ENCODE measurements at regions not wholly inside any gene's neighbourhood (a gene's known extent, or its start where the extent isn't known, plus 50 kb on each side); places are given as distances from the start of the nearest gene placed in this dataset.
"Not testable (repeated sequence)": the region's sequence is repeated elsewhere in the genome, so short reads cannot be mapped to it uniquely, and the experiment has no call there.

DNA sequence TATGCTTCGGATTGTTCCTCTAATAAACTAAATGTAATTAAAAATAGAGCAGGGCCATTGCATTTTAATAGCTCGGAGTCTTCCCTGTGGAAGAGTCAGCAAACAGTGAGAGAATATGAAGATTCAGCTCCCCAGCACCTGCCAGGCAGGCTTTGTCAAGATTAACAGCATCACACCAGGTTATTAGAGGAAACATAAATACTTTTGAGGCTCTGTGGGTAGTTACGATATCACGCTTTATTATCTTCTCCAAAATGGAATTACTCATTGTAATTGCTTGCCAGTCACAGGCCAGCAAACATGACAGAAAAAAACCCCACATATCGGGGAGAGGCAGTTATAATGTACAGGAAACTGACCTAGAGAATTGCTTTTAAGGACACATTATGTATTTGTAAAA, 303.9 kb downstream of the CPS1 start:
- Histone ChIP-seq H3K36me3 (ENCODE audit: control insufficient read depth, insufficient read depth, low read length) (no peaks in the 10 kb centered on the region), H3K27me3 (ENCODE audit: control insufficient read depth, insufficient read depth, low read length) (no peaks in the 10 kb centered on the region), H3K4me1 (ENCODE audit: control insufficient read depth, insufficient read depth, low read length) (no peaks in the 10 kb centered on the region), H3K4me3 (ENCODE audit: low read length) (no peak overlapping the region), H3K27ac (ENCODE audit: low read length) (no peak overlapping the region), H3K9me3 (ENCODE audit: control insufficient read depth, low read depth, low read length) (no peaks in the 10 kb centered on the region)
- DNase-seq = no peak
- WGBS (ENCODE audit: insufficient coverage, low lambda C conversion rate) = no CpG with 5 or more reads among the region's 5 CpGs

DNA sequence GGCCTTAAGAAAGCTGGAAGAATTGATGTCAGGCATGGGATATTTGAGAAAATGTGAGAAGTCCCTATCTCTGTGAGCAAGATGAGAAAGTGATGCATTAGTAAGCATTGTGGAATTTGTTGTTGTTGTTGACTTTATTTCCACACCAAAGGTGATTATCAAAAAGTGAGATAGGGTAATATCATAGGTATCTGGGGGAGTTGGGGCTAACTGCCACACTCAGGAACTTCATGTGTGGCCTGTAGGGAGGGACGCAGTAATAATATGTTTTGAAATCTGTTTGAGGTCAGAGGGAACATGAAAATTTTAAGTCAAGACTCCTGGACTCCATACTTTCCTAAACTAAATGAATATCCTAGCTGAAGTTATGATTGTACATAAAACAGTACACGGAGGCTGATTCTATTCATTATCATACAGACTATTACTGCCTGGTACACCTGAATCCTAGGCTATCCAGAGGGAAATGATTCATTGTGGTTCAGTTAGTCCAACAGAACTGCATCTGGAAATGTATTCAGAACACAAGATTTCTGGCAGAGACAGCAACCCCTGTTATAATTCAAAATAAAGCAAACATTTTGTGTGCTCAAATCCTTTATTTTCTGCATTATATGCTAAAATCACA, 304.8 kb downstream of the CPS1 start:
- Histone ChIP-seq H3K27ac (ENCODE audit: low read length) (no peak overlapping the region), H3K36me3 (ENCODE audit: control insufficient read depth, insufficient read depth, low read length) (no peaks in the 10 kb centered on the region), H3K27me3 (ENCODE audit: control insufficient read depth, insufficient read depth, low read length) (no peaks in the 10 kb centered on the region), H3K9me3 (ENCODE audit: control insufficient read depth, low read depth, low read length) (no peaks in the 10 kb centered on the region), H3K4me1 (ENCODE audit: control insufficient read depth, insufficient read depth, low read length) (no peaks in the 10 kb centered on the region), H3K4me3 (ENCODE audit: low read length) (no peak overlapping the region)
- no peak for DNase-seq
- no CpG with 5 or more reads among the region's 2 CpGs for WGBS (ENCODE audit: insufficient coverage, low lambda C conversion rate)

DNA sequence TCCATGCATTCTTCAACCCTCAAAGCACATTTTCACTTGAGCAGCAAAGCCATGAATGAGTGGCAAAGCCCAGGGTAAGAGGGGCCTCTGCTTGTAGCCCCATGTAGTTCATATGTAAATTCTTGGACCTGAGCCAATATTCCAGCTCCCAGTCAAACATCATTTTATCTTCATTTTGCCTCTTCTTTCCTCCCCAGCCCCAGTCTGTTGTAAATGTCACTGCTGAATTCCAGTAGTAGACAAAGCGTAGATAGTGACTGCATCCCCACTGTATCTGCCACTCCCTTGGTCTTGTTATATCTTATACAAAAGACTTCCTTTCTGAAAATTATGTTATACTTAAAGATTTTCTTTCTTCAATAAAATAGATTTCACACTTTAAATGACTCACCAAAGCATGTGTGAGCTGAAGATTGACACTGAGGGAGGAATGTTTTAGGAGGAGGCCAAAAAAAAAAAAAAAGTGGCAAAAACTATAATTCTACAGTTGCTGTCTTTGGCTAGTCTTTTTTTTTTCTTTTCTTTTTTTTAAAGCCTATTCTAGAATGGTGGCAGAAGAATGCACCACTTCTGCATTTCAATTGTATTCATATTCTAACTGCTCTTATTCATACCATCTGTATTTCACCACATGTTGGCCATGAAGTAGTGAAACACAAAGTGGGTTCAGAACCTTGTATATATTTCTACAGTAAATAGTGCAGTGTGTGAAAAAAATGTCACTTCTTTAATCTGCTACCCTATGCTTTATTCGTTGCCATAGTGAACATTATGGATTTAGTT, 306.1 kb downstream of the CPS1 start:
- WGBS (ENCODE audit: insufficient coverage, low lambda C conversion rate) = no CpG with 5 or more reads among the region's 2 CpGs
- no peaks in the 10 kb centered on the region for H3K4me1 ChIP-seq (ENCODE audit: control insufficient read depth, insufficient read depth, low read length)
- H3K36me3 ChIP-seq (ENCODE audit: control insufficient read depth, insufficient read depth, low read length) = no peaks in the 10 kb centered on the region

DNA sequence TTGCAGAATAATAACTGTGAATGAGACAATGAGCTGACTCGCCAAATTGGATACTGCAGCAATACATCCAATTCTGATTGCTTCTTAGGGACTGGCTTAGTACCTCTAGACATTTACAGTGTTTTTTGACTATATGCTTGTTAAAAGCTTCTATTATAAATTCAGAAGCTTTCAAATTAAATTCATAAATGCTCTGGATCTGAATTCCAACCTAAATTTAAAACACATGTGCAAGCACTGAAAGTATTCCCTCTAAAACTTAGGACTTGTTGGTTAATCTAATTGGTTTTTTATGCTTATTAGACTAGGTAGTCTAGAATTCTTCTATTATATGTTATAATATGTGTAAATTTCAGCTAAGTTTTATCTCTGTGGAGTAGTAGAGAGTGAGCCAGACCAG, 306.9 kb downstream of the CPS1 start:
- no peaks in the 10 kb centered on the region for H3K9me3 ChIP-seq (ENCODE audit: control insufficient read depth, low read depth, low read length)
- no peaks in the 10 kb centered on the region for H3K4me1 ChIP-seq (ENCODE audit: control insufficient read depth, insufficient read depth, low read length)
- no peak overlapping the region for H3K4me3 ChIP-seq (ENCODE audit: low read length)
- H3K27ac ChIP-seq (ENCODE audit: low read length) = no peak overlapping the region
- no peak for DNase-seq
- no CpG with 5 or more reads among the region's 1 CpG for WGBS (ENCODE audit: insufficient coverage, low lambda C conversion rate)
- no peaks in the 10 kb centered on the region for H3K27me3 ChIP-seq (ENCODE audit: control insufficient read depth, insufficient read depth, low read length)
- H3K36me3 ChIP-seq (ENCODE audit: control insufficient read depth, insufficient read depth, low read length) = no peaks in the 10 kb centered on the region

More for the DNA sequence above, 306.1 kb downstream of the CPS1 start:
- Histone ChIP-seq H3K9me3 (ENCODE audit: control insufficient read depth, low read depth, low read length) (no peaks in the 10 kb centered on the region), H3K4me3 (ENCODE audit: low read length) (no peak overlapping the region), H3K27ac (ENCODE audit: low read length) (no peak overlapping the region), H3K27me3 (ENCODE audit: control insufficient read depth, insufficient read depth, low read length) (no peaks in the 10 kb centered on the region)
- no peak for DNase-seq

DNA sequence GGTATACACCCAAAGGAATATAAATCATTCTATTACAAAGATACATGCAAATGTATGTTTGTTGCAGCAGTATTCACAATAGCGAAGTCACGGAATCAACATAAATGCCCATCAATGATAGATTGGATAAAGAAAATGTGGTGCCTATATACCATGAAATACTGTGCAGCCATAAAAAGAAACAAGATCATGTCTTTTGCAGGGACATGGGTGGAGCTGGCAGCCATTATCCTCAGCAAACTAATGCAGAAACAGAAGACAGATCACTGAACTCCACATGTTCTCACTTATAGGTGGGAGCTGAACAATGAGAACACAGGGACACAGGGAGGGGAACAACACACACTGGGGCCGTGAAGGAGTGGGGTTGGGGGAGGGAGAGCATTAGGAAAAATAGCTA, 315.2 kb downstream of the CPS1 start:
- H3K4me1 ChIP-seq (ENCODE audit: control insufficient read depth, insufficient read depth, low read length); H3K9me3 ChIP-seq (ENCODE audit: control insufficient read depth, low read depth, low read length); DNase-seq; H3K27ac ChIP-seq (ENCODE audit: low read length); H3K27me3 ChIP-seq (ENCODE audit: control insufficient read depth, insufficient read depth, low read length); H3K36me3 ChIP-seq (ENCODE audit: control insufficient read depth, insufficient read depth, low read length); H3K4me3 ChIP-seq (ENCODE audit: low read length): not testable (repeated sequence)
- 93% methylated on average over 2 of the region's 3 CpGs for WGBS (ENCODE audit: insufficient coverage, low lambda C conversion rate)

DNA sequence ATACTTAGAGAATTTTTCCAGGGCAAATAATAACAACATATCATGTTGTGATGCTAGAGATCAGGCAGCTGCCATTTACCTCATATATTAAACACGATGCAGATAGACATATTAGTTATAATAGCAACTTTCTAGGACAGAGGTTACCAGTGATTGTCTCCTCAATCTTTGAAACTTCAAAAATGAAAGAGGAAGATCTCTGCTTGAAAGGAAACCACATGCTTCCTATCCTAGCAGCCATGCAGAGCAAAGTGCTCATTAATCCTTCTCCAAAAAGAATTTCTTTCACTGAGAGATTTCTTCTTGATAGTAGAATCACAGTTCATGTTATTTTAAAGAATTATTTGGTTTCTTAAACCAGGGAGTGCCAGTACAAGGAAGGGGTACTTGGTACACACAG, 317.2 kb downstream of the CPS1 start:
- H3K4me1 ChIP-seq (ENCODE audit: control insufficient read depth, insufficient read depth, low read length) = no peaks in the 10 kb centered on the region
- no peaks in the 10 kb centered on the region for H3K36me3 ChIP-seq (ENCODE audit: control insufficient read depth, insufficient read depth, low read length)
- DNase-seq = no peak
- no CpG with 5 or more reads among the region's 1 CpG for WGBS (ENCODE audit: insufficient coverage, low lambda C conversion rate)
- H3K9me3 ChIP-seq (ENCODE audit: control insufficient read depth, low read depth, low read length) = no peaks in the 10 kb centered on the region
- no peak overlapping the region for H3K27ac ChIP-seq (ENCODE audit: low read length)
- no peaks in the 10 kb centered on the region for H3K27me3 ChIP-seq (ENCODE audit: control insufficient read depth, insufficient read depth, low read length)
- H3K4me3 ChIP-seq (ENCODE audit: low read length) = no peak overlapping the region

DNA sequence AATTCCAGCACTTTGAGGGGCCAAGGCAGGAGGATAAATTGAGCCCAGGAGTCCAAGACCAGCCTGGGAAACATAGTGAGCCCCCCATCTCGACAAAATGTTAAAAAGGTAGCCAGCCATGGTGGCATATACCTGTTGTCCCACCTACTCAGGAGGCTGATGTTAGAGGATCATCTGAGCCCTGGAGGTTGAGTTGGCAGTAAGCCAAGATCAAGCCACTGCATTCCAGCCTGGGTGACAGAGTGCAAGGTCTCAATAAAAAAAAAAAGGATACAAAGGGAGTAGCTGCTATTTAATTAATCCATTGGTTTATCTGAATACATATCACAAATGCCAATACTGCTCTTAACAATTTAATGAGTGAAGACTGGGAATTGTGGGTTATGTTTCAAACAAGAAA, 327.8 kb downstream of the CPS1 start:
- Histone ChIP-seq H3K27me3 (ENCODE audit: control insufficient read depth, insufficient read depth, low read length) (no peaks in the 10 kb centered on the region), H3K27ac (ENCODE audit: low read length) (no peak overlapping the region), H3K9me3 (ENCODE audit: control insufficient read depth, low read depth, low read length) (no peaks in the 10 kb centered on the region), H3K36me3 (ENCODE audit: control insufficient read depth, insufficient read depth, low read length) (no peaks in the 10 kb centered on the region), H3K4me1 (ENCODE audit: control insufficient read depth, insufficient read depth, low read length) (no peaks in the 10 kb centered on the region), H3K4me3 (ENCODE audit: low read length) (no peak overlapping the region)
- DNase-seq = no peak
- WGBS (ENCODE audit: insufficient coverage, low lambda C conversion rate) = no CpG with 5 or more reads among the region's 1 CpG

DNA sequence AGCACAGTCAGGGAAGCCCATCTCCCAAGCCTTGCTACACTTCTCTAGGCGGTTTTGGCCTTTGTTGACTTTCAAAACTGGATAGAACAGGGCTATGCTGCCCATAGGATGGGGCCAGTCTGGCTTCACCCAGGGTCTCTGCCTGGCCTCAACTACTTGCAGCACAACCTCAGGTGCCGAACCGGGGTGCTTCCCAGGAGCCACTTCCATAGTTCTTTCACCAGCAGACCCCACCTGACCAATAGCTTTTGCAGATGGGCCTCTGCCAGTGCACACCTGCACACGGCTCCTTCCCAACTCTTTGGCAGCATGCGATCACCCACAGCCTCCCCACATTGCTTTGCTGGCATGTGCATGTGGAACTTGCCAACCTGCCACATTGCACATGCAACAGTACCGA, 331.6 kb downstream of the CPS1 start:
- Histone ChIP-seq H3K4me3 (ENCODE audit: low read length) (no peak overlapping the region), H3K9me3 (ENCODE audit: control insufficient read depth, low read depth, low read length) (no peaks in the 10 kb centered on the region), H3K27me3 (ENCODE audit: control insufficient read depth, insufficient read depth, low read length) (no peaks in the 10 kb centered on the region), H3K4me1 (ENCODE audit: control insufficient read depth, insufficient read depth, low read length) (no peaks in the 10 kb centered on the region), H3K36me3 (ENCODE audit: control insufficient read depth, insufficient read depth, low read length) (no peaks in the 10 kb centered on the region), H3K27ac (ENCODE audit: low read length) (no peak overlapping the region)
- no CpG with 5 or more reads among the region's 6 CpGs for WGBS (ENCODE audit: insufficient coverage, low lambda C conversion rate)
- no peak for DNase-seq

DNA sequence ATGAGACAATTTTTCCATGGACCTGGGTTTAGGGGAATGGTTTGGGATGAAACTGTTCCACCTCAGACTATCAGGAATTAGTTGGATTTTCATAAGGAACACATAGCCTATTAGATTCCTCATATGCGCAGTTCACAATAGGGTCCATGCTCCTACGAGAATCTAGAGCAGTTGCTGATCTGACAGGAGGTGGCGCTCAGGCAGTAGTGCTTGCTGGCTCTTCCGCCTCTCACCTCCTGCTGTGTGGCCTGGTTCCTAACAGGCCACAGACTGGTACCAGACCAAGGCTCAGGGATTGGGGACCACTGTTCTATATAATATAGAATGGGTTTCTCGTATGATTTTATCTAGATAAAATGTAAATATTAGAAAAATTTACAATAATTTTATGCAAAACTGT, 338.7 kb downstream of the CPS1 start:
- no CpG with 5 or more reads among the region's 5 CpGs for WGBS (ENCODE audit: insufficient coverage, low lambda C conversion rate)
- Histone ChIP-seq H3K27me3 (ENCODE audit: control insufficient read depth, insufficient read depth, low read length) (no peaks in the 10 kb centered on the region), H3K9me3 (ENCODE audit: control insufficient read depth, low read depth, low read length) (no peaks in the 10 kb centered on the region), H3K36me3 (ENCODE audit: control insufficient read depth, insufficient read depth, low read length) (no peaks in the 10 kb centered on the region), H3K4me1 (ENCODE audit: control insufficient read depth, insufficient read depth, low read length) (no peaks in the 10 kb centered on the region), H3K4me3 (ENCODE audit: low read length) (no peak overlapping the region), H3K27ac (ENCODE audit: low read length) (no peak overlapping the region)
- DNase-seq = no peak

DNA sequence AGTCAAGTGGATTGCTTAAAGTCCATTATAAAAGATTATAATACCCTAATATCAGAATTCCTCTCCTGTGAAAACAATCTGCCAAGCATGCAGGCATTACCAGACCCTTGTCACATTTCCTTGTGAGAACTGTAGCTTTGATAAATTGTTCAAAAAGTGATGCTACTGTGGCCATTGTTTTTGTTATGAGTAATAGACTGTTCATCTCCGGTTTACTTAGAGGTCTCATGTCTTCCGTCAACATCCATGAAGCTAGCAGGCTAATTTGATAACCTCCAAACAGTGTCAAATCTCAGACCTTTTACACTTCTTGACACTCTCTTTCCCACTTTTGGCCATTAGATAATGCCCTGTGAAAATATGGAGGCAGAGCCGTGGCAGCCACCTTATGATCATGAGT, 342.7 kb downstream of the CPS1 start:
- no peak overlapping the region for H3K4me3 ChIP-seq (ENCODE audit: low read length)
- no peaks in the 10 kb centered on the region for H3K4me1 ChIP-seq (ENCODE audit: control insufficient read depth, insufficient read depth, low read length)
- no CpG with 5 or more reads among the region's 3 CpGs for WGBS (ENCODE audit: insufficient coverage, low lambda C conversion rate)
- H3K27ac ChIP-seq (ENCODE audit: low read length) = no peak overlapping the region
- no peaks in the 10 kb centered on the region for H3K9me3 ChIP-seq (ENCODE audit: control insufficient read depth, low read depth, low read length)
- DNase-seq = no peak
- H3K27me3 ChIP-seq (ENCODE audit: control insufficient read depth, insufficient read depth, low read length) = no peaks in the 10 kb centered on the region
- no peaks in the 10 kb centered on the region for H3K36me3 ChIP-seq (ENCODE audit: control insufficient read depth, insufficient read depth, low read length)

DNA sequence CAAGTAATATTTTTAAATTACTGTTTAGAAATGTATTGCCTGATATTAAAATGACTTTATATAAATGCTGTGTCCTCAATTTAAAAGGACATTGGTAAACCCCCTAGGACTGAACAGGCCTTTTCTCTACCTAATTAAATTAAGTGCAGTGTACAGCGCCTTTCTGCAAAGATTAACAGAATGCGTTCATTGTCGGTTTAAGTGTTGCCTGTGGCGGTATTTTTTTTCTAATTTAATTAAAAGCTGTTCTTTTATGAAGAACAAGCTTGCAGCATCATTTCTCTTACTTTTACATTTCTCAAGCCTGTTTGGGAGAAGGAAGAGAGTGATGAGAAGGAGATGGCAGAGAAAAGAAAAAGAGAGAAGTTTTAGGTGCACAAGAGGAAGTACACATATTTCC, 344.9 kb downstream of the CPS1 start:
- 83% methylated on average over 3 of the region's 4 CpGs for WGBS (ENCODE audit: insufficient coverage, low lambda C conversion rate)
- H3K4me3 ChIP-seq (ENCODE audit: low read length) = no peak overlapping the region
- no peaks in the 10 kb centered on the region for H3K36me3 ChIP-seq (ENCODE audit: control insufficient read depth, insufficient read depth, low read length)
- H3K27ac ChIP-seq (ENCODE audit: low read length) = no peak overlapping the region
- H3K9me3 ChIP-seq (ENCODE audit: control insufficient read depth, low read depth, low read length) = no peaks in the 10 kb centered on the region
- no peaks in the 10 kb centered on the region for H3K4me1 ChIP-seq (ENCODE audit: control insufficient read depth, insufficient read depth, low read length)
- H3K27me3 ChIP-seq (ENCODE audit: control insufficient read depth, insufficient read depth, low read length) = no peaks in the 10 kb centered on the region
- DNase-seq = no peak
